Smooth muscle cell (in vitro differentiated cells): ENCODE measurements at regions not wholly inside any gene's neighbourhood (a gene's known extent, or its start where the extent isn't known, plus 50 kb on each side); places are given as distances from the start of the nearest gene placed in this dataset.

Source experiments
- DNase-seq: peaks from one replicate; lab custom pipeline; 2025; ENCODE audit not compliant: unreplicated experiment; lab: John Stamatoyannopoulos, UW
- H2AFZ ChIP-seq: fragments of 200-600 bp; sonication (generic); 2 replicates; pipeline ENCODE4 v1.6.0; 2016; ENCODE audit warnings: antibody characterized with exemption, low read depth, mild to moderate bottlenecking
- H3F3A ChIP-seq: fragments of 200-600 bp; sonication (generic); 2 replicates; pipeline ENCODE4 v1.6.0; 2017; ENCODE audit warnings: antibody characterized with exemption, low read depth
- H3K27ac ChIP-seq: fragments of 200-600 bp; sonication (generic); 2 replicates; pipeline ENCODE4 v1.5.1; 2016; ENCODE audit warnings: low read depth, mild to moderate bottlenecking
- H3K27me3 ChIP-seq: fragments of 200-600 bp; sonication (generic); 2 replicates; pipeline ENCODE4 v1.6.1; 2016; ENCODE audit warnings: low read depth, mild to moderate bottlenecking
- H3K36me3 ChIP-seq: fragments of 200-600 bp; sonication (generic); 2 replicates; pipeline ENCODE4 v1.5.1; 2016; ENCODE audit warnings: low read depth
- H3K4me1 ChIP-seq: fragments of 200-600 bp; sonication (generic); 2 replicates; pipeline ENCODE4 v1.5.1; 2016; ENCODE audit warnings: low read depth
- H3K4me2 ChIP-seq: fragments of 200-600 bp; sonication (generic); 2 replicates; pipeline ENCODE4 v1.6.0; 2016; ENCODE audit warnings: mild to moderate bottlenecking
- H3K4me3 ChIP-seq: fragments of 200-600 bp; sonication (generic); 2 replicates; pipeline ENCODE4 v1.5.1; 2016; ENCODE audit warnings: mild to moderate bottlenecking
- H3K79me2 ChIP-seq: fragments of 200-600 bp; sonication (generic); 2 replicates; pipeline ENCODE4 v1.6.0; 2016; ENCODE audit warnings: low read depth, mild to moderate bottlenecking
- H3K9ac ChIP-seq: fragments of 200-600 bp; sonication (generic); 2 replicates; pipeline ENCODE4 v1.6.0; 2016; ENCODE audit warnings: low read depth
- H3K9me3 ChIP-seq: fragments of 200-600 bp; sonication (generic); replicated peaks from 2 replicates; pipeline ENCODE4 v1.5.1; 2016; ENCODE audit warnings: low read depth
- H4K20me1 ChIP-seq: fragments of 200-600 bp; sonication (generic); 2 replicates; pipeline ENCODE4 v1.6.0; 2016; ENCODE audit warnings: low read depth
- CTCF ChIP-seq: fragments of 200-600 bp; sonication (generic); IDR thresholded peaks from 2 replicates; pipeline ENCODE4 v1.5.1; 2017; ENCODE audit warnings: borderline replicate concordance, mild to moderate bottlenecking, antibody characterized with exemption; ENCODE audit not compliant: insufficient read depth, poor library complexity, severe bottlenecking
- WGBS: methylation state at CpG from one replicate; pipeline ENCODE4 v1.1.7; 2016; ENCODE audit warnings: low lambda C conversion rate; 5-methylcytosine and 5-hydroxymethylcytosine counted together

- no peak overlapping the region for H3K4me2 ChIP-seq
- H3K4me1 ChIP-seq: no peaks in the 10 kb centered on the region
- no peak for DNase-seq
- H3K9me3 ChIP-seq: no peaks in the 10 kb centered on the region
- no peak overlapping the region for H3K4me3 ChIP-seq
- 75% methylated on average over 5 of the region's 5 CpGs for WGBS
- H3K79me2 ChIP-seq: no peaks in the 10 kb centered on the region
- H3K36me3 ChIP-seq: no peaks in the 10 kb centered on the region
- no peaks in the 10 kb centered on the region for H3F3A ChIP-seq
- no peak overlapping the region for H2AFZ ChIP-seq
- TF ChIP-seq CTCF: no peak
- no peak overlapping the region for H3K9ac ChIP-seq
- no peaks in the 10 kb centered on the region for H3K27me3 ChIP-seq
- no peaks in the 10 kb centered on the region for H4K20me1 ChIP-seq
- no peak overlapping the region for H3K27ac ChIP-seq
Observed at GRCh38 chr2:173599821-173600359, 245.2 kb downstream of the CDCA7 start.

GRCh38 chr2:173602153-173602795, 247.6 kb downstream of the CDCA7 start:
- Histone ChIP-seq H3K27ac (no peak overlapping the region), H3K9me3 (no peaks in the 10 kb centered on the region), H3K79me2 (no peaks in the 10 kb centered on the region), H3K9ac (no peak overlapping the region), H3K36me3 (no peaks in the 10 kb centered on the region), H3F3A (no peaks in the 10 kb centered on the region), H3K4me1 (peaks cover 9% of the 10 kb centered on the region), H4K20me1 (no peaks in the 10 kb centered on the region), H3K27me3 (no peaks in the 10 kb centered on the region), H2AFZ (no peak overlapping the region), H3K4me2 (no peak overlapping the region), H3K4me3 (no peak overlapping the region)
- no peak for DNase-seq
- 97% methylated on average over 6 of the region's 6 CpGs for WGBS
- no peak for TF ChIP-seq CTCF

GRCh38 chr2:173605994-173606393, 251.3 kb downstream of the CDCA7 start:
- H3F3A ChIP-seq: no peaks in the 10 kb centered on the region
- H3K4me1 ChIP-seq: peaks cover 9% of the 10 kb centered on the region
- TF ChIP-seq CTCF: no peak
- no peak overlapping the region for H3K4me3 ChIP-seq
- H3K9me3 ChIP-seq: no peaks in the 10 kb centered on the region
- 67% methylated on average over 1 of the region's 1 CpG for whole genome bisulfite sequencing
- H4K20me1 ChIP-seq: no peaks in the 10 kb centered on the region
- no peak overlapping the region for H2AFZ ChIP-seq
- H3K79me2 ChIP-seq: no peaks in the 10 kb centered on the region
- H3K36me3 ChIP-seq: no peaks in the 10 kb centered on the region
- no peak overlapping the region for H3K27ac ChIP-seq
- DNase-seq: no peak
- no peak overlapping the region for H3K9ac ChIP-seq
- H3K4me2 ChIP-seq: no peak overlapping the region
- peaks cover 20% of the 10 kb centered on the region for H3K27me3 ChIP-seq
